H9 (cell line): ENCODE measurements at regions not wholly inside any gene's neighbourhood (a gene's known extent, or its start where the extent isn't known, plus 50 kb on each side); places are given as distances from the start of the nearest gene placed in this dataset.

Experiments used
- DNase-seq: peaks from one replicate; pipeline ENCODE4 v3.0.0-alpha.2; 2017
- H2AFZ ChIP-seq: one replicate; pipeline ENCODE4 v1.6.1; 2013; ENCODE audit warnings: mild to moderate bottlenecking, low read length, control low read depth, moderate library complexity
- H2AK5ac ChIP-seq: 2 replicates; pipeline ENCODE4 v1.6.1; 2013; ENCODE audit warnings: low read length, control low read depth, mixed read lengths; ENCODE audit not compliant: insufficient read length
- H2BK120ac ChIP-seq: one replicate; pipeline ENCODE4 v1.6.1; 2013; ENCODE audit warnings: low read depth, mild to moderate bottlenecking, low read length, control low read depth, inconsistent platforms; ENCODE audit not compliant: poor library complexity, severe bottlenecking
- H2BK12ac ChIP-seq: 2 replicates; pipeline ENCODE4 v1.6.1; 2013; ENCODE audit warnings: low read length, control low read depth, mixed read lengths, low read depth; ENCODE audit not compliant: insufficient read length
- H2BK15ac ChIP-seq: 2 replicates; pipeline ENCODE4 v1.6.1; 2013; ENCODE audit warnings: low read depth, low read length, control low read depth
- H2BK20ac ChIP-seq: one replicate; pipeline ENCODE4 v1.6.1; 2013; ENCODE audit warnings: low read depth, mild to moderate bottlenecking, low read length, control low read depth, inconsistent platforms; ENCODE audit not compliant: poor library complexity, severe bottlenecking
- H2BK5ac ChIP-seq: 2 replicates; pipeline ENCODE4 v1.6.1; 2013; ENCODE audit warnings: low read length, control low read depth, mixed read lengths; ENCODE audit not compliant: insufficient read length
- H3K14ac ChIP-seq: 2 replicates; pipeline ENCODE4 v1.6.1; 2013; ENCODE audit warnings: low read length, control low read depth; ENCODE audit not compliant: insufficient read depth
- H3K18ac ChIP-seq: 2 replicates; pipeline ENCODE4 v1.6.1; 2013; ENCODE audit warnings: low read depth, mild to moderate bottlenecking, mixed read lengths, low read length, control low read depth; ENCODE audit not compliant: insufficient read length
- H3K23ac ChIP-seq: 2 replicates; pipeline ENCODE4 v1.6.1; 2013; ENCODE audit warnings: low read length, control low read depth, mixed read lengths, low read depth; ENCODE audit not compliant: insufficient read length
- H3K23me2 ChIP-seq: 2 replicates; pipeline ENCODE4 v1.6.1; 2013; ENCODE audit warnings: low read depth, mild to moderate bottlenecking, mixed read lengths, low read length, control low read depth; ENCODE audit not compliant: insufficient read length, poor library complexity, severe bottlenecking
- H3K27ac ChIP-seq: 2 replicates; pipeline ENCODE4 v1.5.1; 2013; ENCODE audit warnings: low read length, control low read depth, mixed read lengths, low read depth; ENCODE audit not compliant: insufficient read length
- H3K27me3 ChIP-seq: 2 replicates; pipeline ENCODE4 v1.6.1; 2013; ENCODE audit warnings: low read length, control low read depth, inconsistent platforms; ENCODE audit not compliant: insufficient read depth
- H3K4ac ChIP-seq: 2 replicates; pipeline ENCODE4 v1.6.1; 2013; ENCODE audit warnings: low read depth, mild to moderate bottlenecking, control low read depth, inconsistent platforms, low read length, moderate library complexity
- H3K4me1 ChIP-seq: 2 replicates; pipeline ENCODE4 v1.6.1; 2013; ENCODE audit warnings: low read length, control low read depth, inconsistent platforms; ENCODE audit not compliant: insufficient read depth
- H3K4me2 ChIP-seq: 2 replicates; pipeline ENCODE4 v1.6.1; 2013; ENCODE audit warnings: low read length, control low read depth, mixed read lengths; ENCODE audit not compliant: insufficient read length, insufficient read depth
- H3K56ac ChIP-seq: 2 replicates; pipeline ENCODE4 v1.6.1; 2013; ENCODE audit warnings: low read depth, mild to moderate bottlenecking, mixed read lengths, low read length, control low read depth; ENCODE audit not compliant: insufficient read length
- H3K79me1 ChIP-seq: 2 replicates; pipeline ENCODE4 v1.6.1; 2013; ENCODE audit warnings: low read depth, mild to moderate bottlenecking, moderate library complexity, low read length, control low read depth, inconsistent platforms; ENCODE audit not compliant: insufficient read depth, poor library complexity, severe bottlenecking
- H3K79me2 ChIP-seq: 2 replicates; pipeline ENCODE4 v1.6.1; 2013; ENCODE audit warnings: low read length, control low read depth, inconsistent platforms; ENCODE audit not compliant: insufficient read depth
- H3K9ac ChIP-seq: 2 replicates; pipeline ENCODE4 v1.6.1; 2013; ENCODE audit warnings: low read length, control low read depth, mixed read lengths; ENCODE audit not compliant: insufficient read length; ENCODE audit errors: extremely low read depth
- H3K9me3 ChIP-seq: one replicate; pipeline ENCODE4 v1.6.1; 2013; ENCODE audit warnings: low read depth, low read length, inconsistent platforms; ENCODE audit not compliant: control insufficient read depth
- H3T11ph ChIP-seq: one replicate; pipeline ENCODE4 v1.6.1; 2013; ENCODE audit warnings: mild to moderate bottlenecking, low read length, control low read depth, inconsistent platforms
- H4K20me1 ChIP-seq: one replicate; pipeline ENCODE4 v1.6.1; 2013; ENCODE audit not compliant: control insufficient read depth, insufficient read length, insufficient read depth
- H4K5ac ChIP-seq: 2 replicates; pipeline ENCODE4 v1.6.1; 2013; ENCODE audit warnings: low read depth, mild to moderate bottlenecking, mixed read lengths, low read length, control low read depth; ENCODE audit not compliant: insufficient read length
- H4K8ac ChIP-seq: replicated peaks from 2 replicates; pipeline ENCODE4 v1.6.1; 2013; ENCODE audit warnings: low read length, control low read depth, mixed read lengths, low read depth; ENCODE audit not compliant: insufficient read length
- H4K91ac ChIP-seq: 2 replicates; pipeline ENCODE4 v1.6.1; 2013; ENCODE audit warnings: low read depth, mild to moderate bottlenecking, moderate library complexity, mixed read lengths, low read length, control low read depth; ENCODE audit not compliant: insufficient read length
- H3K27ac Mint-ChIP-seq, 3 experiments: 2 replicates in 2 of 3; 3 replicates in 1 of 3; pipeline ENCODE4 v1.8.0; 2020 to 2021; ENCODE audit warnings: mixed read lengths in 3 of 3, mild to moderate bottlenecking in 1 of 3, moderate library complexity in 1 of 3
- H3K27me3 Mint-ChIP-seq: 2 replicates; pipeline ENCODE4 v1.8.0; 2021; ENCODE audit warnings: low read depth, mild to moderate bottlenecking, moderate library complexity, mixed read lengths
- H3K36me3 Mint-ChIP-seq, 3 experiments: 2 replicates in 2 of 3; 3 replicates in 1 of 3; pipeline ENCODE4 v1.8.0; 2020 to 2021; ENCODE audit warnings: low read depth in 3 of 3, mixed read lengths in 3 of 3; ENCODE audit not compliant: insufficient read depth in 1 of 3
- H3K4me1 Mint-ChIP-seq, 2 experiments: 2 replicates each; pipeline ENCODE4 v1.8.0; 2020; ENCODE audit warnings: mixed read lengths in 2 of 2
- H3K4me3 Mint-ChIP-seq, 2 experiments: 2 replicates in 1 of 2; 3 replicates in 1 of 2; pipeline ENCODE4 v1.8.0; 2020 to 2021; ENCODE audit warnings: mild to moderate bottlenecking in 2 of 2, mixed read lengths in 2 of 2, moderate library complexity in 1 of 2
- H3K9me3 Mint-ChIP-seq, 2 experiments: 2 replicates in 1 of 2; 3 replicates in 1 of 2; pipeline ENCODE4 v1.8.0; 2020; ENCODE audit warnings: mild to moderate bottlenecking in 2 of 2, mixed read lengths in 2 of 2, moderate library complexity in 1 of 2
- WGBS: extraction: QIAGEN DNeasy Blood & Tissue Kit; methylation state at CpG from one replicate; pipeline ENCODE4 v1.1.7; 2013; ENCODE audit warnings: missing lambda C conversion rate, low lambda C conversion rate, mixed read lengths; ENCODE audit not compliant: insufficient read length; ENCODE audit errors: extremely low coverage; 5-methylcytosine and 5-hydroxymethylcytosine counted together
- TF ChIP-seq, protein P1 (sequence below): fragments of 200-600 bp; sonication (generic); conservative IDR thresholded peaks from 3 replicates; pipeline ENCODE4 v1.8.0; 2021; ENCODE audit warnings: antibody characterized with exemption, mild to moderate bottlenecking

DNA sequence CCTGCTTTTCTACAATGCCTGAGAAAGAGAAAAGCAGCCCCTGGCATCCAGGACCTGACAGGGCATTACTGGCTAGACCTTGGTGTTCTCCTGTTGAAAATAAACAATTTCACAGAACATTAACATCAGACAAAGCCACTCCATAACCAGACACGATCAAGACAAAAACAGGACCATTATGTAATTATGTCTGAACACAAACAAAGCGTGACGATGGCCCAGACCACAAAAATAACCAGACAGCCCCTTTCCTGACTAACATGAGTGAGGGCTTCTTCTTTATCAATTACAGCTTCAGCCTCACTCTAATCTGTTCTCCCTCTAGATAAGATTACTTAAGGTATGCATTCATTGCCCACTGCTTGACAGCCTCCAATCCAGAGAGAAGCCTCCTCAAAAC is 172.7 kb upstream of the LMCD1 start:
- H3K18ac ChIP-seq: no peak overlapping the region
- no peak for DNase-seq
- no peak overlapping the region for H3K4ac ChIP-seq
- H3K79me1 ChIP-seq: no peaks in the 10 kb centered on the region
- H2BK5ac ChIP-seq: no peak overlapping the region
- no peak overlapping the region for H2AFZ ChIP-seq
- WGBS: no CpG with 5 or more reads among the region's 3 CpGs
- no peak overlapping the region for H2BK20ac ChIP-seq
- no peak overlapping the region for H4K91ac ChIP-seq
- no peak overlapping the region for H2BK120ac ChIP-seq
- H2BK15ac ChIP-seq: no peak overlapping the region
- no peak overlapping the region for H3T11ph ChIP-seq
- TF ChIP-seq, protein P1, sequence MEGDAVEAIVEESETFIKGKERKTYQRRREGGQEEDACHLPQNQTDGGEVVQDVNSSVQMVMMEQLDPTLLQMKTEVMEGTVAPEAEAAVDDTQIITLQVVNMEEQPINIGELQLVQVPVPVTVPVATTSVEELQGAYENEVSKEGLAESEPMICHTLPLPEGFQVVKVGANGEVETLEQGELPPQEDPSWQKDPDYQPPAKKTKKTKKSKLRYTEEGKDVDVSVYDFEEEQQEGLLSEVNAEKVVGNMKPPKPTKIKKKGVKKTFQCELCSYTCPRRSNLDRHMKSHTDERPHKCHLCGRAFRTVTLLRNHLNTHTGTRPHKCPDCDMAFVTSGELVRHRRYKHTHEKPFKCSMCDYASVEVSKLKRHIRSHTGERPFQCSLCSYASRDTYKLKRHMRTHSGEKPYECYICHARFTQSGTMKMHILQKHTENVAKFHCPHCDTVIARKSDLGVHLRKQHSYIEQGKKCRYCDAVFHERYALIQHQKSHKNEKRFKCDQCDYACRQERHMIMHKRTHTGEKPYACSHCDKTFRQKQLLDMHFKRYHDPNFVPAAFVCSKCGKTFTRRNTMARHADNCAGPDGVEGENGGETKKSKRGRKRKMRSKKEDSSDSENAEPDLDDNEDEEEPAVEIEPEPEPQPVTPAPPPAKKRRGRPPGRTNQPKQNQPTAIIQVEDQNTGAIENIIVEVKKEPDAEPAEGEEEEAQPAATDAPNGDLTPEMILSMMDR: no peak
- H3K27ac ChIP-seq: no peak overlapping the region
- no peaks in the 10 kb centered on the region for H3K79me2 ChIP-seq
- H2BK12ac ChIP-seq: no peak overlapping the region
- H4K20me1 ChIP-seq: no peaks in the 10 kb centered on the region
- no peak overlapping the region for H3K56ac ChIP-seq
- H3K4me1 ChIP-seq: no peaks in the 10 kb centered on the region
- H3K27me3 Mint-ChIP-seq: no peaks in the 10 kb centered on the region
- no peaks in the 10 kb centered on the region for H3K9me3 ChIP-seq
- H4K5ac ChIP-seq: no peak overlapping the region
- H3K9ac ChIP-seq: no peak overlapping the region
- no peaks in the 10 kb centered on the region for H3K4me1 Mint-ChIP-seq
- H3K27me3 ChIP-seq: no peaks in the 10 kb centered on the region
- H2AK5ac ChIP-seq: no peak overlapping the region
- no peak overlapping the region for H3K23ac ChIP-seq
- H3K14ac ChIP-seq: no peak overlapping the region
- no peak overlapping the region for H3K4me3 Mint-ChIP-seq
- H3K23me2 ChIP-seq: no peaks in the 10 kb centered on the region
- H3K27ac Mint-ChIP-seq: no peak overlapping the region
- peaks cover 3 to 4% (median 3%) of the 10 kb centered on the region in 3 experiments; a peak in 3 of 7 replicates for H3K36me3 Mint-ChIP-seq
- no peak overlapping the region for H3K4me2 ChIP-seq
- H3K9me3 Mint-ChIP-seq: peaks cover 5% of the 10 kb centered on the region in 2 experiments; a peak in 4 of 5 replicates
- H4K8ac ChIP-seq: no peak overlapping the region
